Skeletal muscle cell (primary cell): ENCODE measurements at regions not wholly inside any gene's neighbourhood (a gene's known extent, or its start where the extent isn't known, plus 50 kb on each side); places are given as distances from the start of the nearest gene placed in this dataset.
"Not testable (repeated sequence)": the region's sequence is repeated elsewhere in the genome, so short reads cannot be mapped to it uniquely, and the experiment has no call there.

Experiments used
- DNase-seq: peaks from one replicate; pipeline ENCODE4 v3.0.0-alpha.2; 2010; ENCODE audit warnings: low read depth
- H3K4me3 ChIP-seq: 2 replicates; pipeline ENCODE4 v1.5.1; 2011; ENCODE audit warnings: low read depth, mild to moderate bottlenecking, control low read depth, low read length, moderate library complexity

- DNase-seq = peak; percentile 73
- no peak overlapping the region for H3K4me3 ChIP-seq
These were observed 59.3 kb downstream of the GPR88 start for GRCh38 chr1:100597061-100597741.

DNA sequence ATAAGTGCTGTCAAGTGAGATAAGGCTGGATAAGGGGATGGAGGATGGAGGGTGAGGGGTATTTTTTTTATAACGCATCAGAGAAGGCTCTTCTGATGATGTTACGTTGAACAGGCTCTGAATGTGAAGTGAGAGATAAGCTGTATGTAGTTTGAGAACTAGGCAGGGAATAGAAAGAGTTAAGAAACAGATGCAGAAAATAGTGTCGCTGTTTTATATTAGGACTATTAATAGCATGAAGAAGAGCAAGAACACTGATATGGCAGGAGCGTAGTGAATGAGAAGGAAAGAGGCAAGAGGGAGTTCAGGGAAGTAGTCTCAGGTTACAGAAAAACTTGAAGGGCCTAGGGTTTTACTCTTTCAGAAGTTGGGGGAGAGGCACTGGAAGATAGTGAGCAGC is 59.8 kb downstream of the GPR88 start:
- no peak for DNase-seq
- H3K4me3 ChIP-seq = no peak overlapping the region

DNA sequence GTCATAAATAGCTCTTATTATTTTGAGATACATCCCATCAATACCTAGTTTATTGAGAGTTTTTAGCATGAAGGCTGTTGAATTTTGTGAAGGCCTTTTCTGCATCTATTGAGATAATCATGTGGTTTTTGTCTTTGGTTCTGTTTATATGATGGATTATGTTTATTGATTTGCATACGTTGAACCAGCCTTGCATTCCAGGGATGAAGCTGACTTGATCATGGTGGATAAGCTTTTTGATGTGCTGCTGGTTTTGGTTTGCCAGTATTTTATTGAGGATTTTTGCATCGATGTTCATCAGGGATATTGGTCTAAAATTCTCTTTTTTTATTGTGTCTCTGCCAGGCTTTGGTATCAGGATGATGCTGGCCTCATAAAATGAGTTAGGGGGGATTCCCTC is 62.4 kb downstream of the GPR88 start:
- not testable (repeated sequence) for H3K4me3 ChIP-seq, DNase-seq

GRCh38 chr1:100602028-100602427 is 64.1 kb downstream of the GPR88 start:
- not testable (repeated sequence) for DNase-seq, H3K4me3 ChIP-seq

- no peak overlapping the region for H3K4me3 ChIP-seq
- DNase-seq = no peak
These were observed 66.4 kb downstream of the GPR88 start for GRCh38 chr1:100604372-100604771.

GRCh38 chr1:100606438-100606837 is 68.5 kb downstream of the GPR88 start:
- H3K4me3 ChIP-seq = no peak overlapping the region
- no peak for DNase-seq

- no peak overlapping the region for H3K4me3 ChIP-seq
- no peak for DNase-seq
These were observed 69.8 kb downstream of the GPR88 start for GRCh38 chr1:100607628-100608240.

GRCh38 chr1:100609849-100610248 is 71.9 kb downstream of the GPR88 start:
- H3K4me3 ChIP-seq = no peak overlapping the region
- DNase-seq = no peak

GRCh38 chr1:100611086-100611485 is 73.1 kb downstream of the GPR88 start:
- DNase-seq = no peak
- H3K4me3 ChIP-seq = no peak overlapping the region

DNA sequence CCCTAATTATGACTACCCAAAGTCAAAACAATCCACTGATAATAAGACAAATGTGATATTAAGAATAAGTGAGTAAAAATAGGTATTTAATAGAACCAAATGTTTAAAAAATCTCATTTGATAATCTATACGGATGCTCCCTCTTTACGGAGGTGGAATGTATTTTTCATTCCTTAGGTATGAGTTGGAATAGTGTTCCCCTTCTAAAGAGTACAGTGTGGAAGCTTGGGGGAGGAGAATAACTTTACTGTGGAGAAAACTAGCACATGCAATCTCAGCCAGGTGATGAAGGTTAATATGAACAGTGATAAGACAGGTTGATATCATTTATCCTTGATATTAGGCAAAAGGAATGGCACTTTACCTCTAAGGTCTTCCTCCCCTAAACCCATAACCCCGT is 74.6 kb downstream of the GPR88 start:
- DNase-seq = no peak

DNA sequence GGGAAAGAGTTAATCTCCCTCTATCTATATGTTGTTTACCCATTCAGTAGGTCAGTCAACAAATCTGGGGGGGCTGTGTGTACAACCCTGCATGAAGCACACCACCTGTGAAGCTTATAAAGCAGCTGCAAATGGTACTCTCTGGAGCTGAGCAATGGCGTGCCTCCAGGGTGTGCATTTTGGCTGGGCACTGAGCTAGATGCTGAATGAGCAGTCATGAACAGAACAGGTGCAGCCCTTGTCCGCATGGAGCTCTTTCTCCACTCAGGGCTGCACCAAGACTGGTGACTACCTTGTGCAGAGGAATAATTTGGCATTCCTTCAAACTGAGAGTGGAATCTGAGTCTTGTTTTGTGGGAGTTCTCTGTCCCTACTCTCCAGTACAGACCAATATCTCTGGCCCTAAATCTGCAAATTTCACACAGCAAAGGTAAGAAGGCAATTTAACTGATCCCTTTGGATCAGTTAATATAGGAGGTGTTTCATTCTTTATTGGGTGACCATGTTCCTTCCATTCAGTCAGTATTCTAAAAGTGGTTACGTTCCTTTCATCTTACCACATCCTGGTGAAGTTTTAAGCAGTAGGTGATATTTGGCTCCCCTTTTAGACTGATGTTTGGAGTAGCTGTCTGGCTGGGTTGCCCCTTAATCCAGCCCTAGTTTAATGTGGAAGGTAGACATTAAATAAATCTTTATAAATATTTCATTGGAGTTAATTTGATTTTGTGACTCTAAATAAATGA is 76.0 kb downstream of the GPR88 start:
- no peak for DNase-seq
- H3K4me3 ChIP-seq = no peak overlapping the region

More for the DNA sequence above, 74.6 kb downstream of the GPR88 start:
- no peak overlapping the region for H3K4me3 ChIP-seq

DNA sequence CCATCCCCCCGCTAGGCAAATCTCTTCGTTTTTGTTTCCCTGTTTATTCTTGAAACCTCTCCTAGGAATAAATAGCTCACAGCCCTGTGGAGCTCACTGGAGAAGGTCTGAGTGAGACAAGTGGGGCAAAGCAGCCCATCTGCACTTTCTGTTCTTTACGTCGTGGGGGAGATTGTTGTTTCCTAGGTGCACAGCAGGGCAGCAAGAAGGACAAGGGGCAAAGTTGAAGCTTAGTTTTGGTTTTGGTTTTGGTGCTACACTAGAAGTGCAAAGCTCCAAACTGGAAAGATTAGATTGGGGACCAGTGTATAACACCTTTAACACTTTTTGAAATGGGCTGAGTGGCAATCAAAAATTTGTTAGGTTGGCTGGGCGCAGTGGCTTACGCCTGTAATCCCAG is 76.6 kb downstream of the GPR88 start:
- H3K4me3 ChIP-seq = no peak overlapping the region
- no peak for DNase-seq

GRCh38 chr1:100615686-100616085 is 77.7 kb downstream of the GPR88 start:
- no peak overlapping the region for H3K4me3 ChIP-seq
- no peak for DNase-seq

DNA sequence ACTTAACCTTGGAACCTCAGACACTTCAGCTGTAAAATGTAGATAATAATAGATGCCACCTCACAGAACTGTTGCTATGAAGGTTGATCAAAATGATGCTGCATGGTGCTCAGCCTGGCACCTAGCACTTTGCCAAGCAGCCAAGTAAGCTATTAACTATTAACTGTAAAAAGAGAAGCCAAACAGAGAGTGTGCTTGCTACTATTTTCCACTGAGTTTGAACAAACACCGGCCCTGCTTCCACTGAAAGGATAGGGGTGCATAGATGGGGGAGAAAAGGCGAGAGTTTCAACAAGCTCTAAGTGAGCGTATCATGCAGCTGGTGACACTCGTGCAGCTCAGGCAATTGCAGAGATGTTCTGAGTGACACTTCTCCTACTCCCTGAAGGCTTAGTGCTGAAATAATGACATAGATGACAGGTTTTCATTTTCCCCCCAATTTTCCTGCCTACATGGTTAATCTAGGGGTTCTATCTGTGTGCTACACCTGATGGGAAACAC is 78.2 kb downstream of the GPR88 start:
- no peak for DNase-seq
- no peak overlapping the region for H3K4me3 ChIP-seq

DNA sequence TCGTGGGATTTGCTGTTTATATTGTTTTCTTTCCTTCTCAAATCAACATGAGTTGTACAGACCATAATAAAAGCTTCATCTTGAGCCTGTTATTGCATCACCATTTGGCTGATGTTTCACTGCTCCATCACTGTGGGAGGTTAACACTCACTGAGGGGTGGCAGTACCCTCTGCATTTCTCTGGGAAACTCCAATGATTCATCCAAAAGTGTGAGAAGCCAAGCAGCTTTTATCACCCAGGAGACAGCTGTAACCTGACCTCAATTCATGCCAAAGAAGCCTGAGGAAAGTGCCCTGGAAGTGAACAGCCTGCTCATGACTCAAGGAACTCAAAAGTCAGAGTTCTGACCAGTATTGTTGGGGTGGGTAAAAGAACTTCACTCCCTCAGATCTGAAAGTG is 84.1 kb downstream of the GPR88 start:
- DNase-seq = peak; percentile 99
- H3K4me3 ChIP-seq = no peak overlapping the region

GRCh38 chr1:100622506-100622905 is 84.6 kb downstream of the GPR88 start:
- H3K4me3 ChIP-seq = no peak overlapping the region
- DNase-seq = no peak

- peak; percentile 62 for DNase-seq
- no peak overlapping the region for H3K4me3 ChIP-seq
These were observed 85.2 kb downstream of the GPR88 start for GRCh38 chr1:100622966-100623762.

DNA sequence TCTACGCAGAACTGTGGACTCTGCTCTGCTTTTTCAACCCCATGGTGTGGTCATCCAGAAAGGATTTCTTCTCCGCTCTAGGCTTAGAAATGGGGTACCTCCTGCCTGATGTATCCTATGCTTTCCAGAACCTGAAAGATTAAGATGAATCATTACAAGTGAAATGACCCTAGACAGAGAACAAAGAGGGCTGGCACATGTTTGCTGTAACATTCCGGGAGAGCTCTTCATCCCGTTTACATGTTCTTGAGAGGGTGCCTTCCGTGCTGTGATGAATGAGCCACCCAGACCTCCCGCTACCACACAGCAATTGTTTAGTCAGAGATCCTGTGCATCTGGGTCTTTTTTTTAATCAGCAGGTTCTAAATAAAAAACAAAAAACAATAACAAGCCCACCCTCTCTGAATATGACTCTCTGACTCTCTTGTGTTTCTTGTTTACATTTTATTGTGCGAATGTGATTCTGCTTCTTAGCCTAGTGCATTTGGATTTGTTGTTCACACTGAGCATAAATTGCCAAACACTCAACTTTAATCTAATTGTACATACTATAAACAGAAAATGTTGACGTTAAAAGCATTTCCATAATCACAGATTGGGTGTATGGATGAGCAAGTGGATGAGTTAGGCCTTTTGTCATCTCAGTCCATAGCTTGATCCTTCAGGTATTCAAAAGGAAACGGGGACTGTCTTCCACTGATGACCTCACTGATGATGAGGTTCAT is 87.1 kb downstream of the GPR88 start:
- no peak overlapping the region for H3K4me3 ChIP-seq
- no peak for DNase-seq

DNA sequence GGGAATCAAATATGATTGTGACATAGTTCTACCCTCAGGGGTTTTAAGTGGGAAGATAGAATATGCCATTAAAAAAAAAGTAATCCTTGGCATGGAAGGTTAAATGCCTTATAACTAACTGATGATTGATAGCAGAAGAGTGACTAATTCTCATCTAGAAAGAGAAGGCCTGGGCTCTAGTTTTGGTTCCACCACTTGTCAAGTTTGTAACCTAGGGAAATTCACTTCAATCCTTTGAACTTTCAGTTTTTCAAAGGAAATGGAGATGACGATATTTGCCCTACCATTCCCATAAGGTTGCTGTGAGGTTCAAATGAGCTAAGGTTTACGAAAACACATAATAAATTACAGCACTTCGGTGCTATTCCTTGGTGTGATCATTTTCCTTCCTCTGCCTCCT is 88.5 kb downstream of the GPR88 start:
- H3K4me3 ChIP-seq = no peak overlapping the region
- no peak for DNase-seq
